ENCODE measurements at regions not wholly inside any gene's neighbourhood (a gene's known extent, or its start where the extent isn't known, plus 50 kb on each side); places are given as distances from the start of the nearest gene placed in this dataset.

DNA sequence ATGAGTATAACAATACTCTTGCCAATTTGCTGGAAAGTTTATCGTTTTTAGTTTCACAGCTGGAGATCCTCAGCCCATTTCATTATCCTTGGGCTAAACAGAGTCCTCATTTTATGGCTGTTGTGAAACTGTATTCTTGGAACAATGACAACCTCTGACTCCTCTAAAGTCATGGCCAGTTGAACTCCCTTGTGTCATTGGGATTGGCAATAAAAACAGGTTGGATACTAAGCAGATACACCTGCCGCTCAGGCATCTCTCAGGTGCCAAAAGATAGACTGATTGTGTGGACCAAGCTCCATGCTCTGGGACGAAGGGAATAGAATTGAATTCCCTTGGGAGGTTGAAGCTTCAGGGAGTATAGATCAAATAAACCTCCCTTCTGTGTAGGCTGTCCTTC is 182.2 kb downstream of the WDR11 start:
- no peak for FAIRE-seq

DNA sequence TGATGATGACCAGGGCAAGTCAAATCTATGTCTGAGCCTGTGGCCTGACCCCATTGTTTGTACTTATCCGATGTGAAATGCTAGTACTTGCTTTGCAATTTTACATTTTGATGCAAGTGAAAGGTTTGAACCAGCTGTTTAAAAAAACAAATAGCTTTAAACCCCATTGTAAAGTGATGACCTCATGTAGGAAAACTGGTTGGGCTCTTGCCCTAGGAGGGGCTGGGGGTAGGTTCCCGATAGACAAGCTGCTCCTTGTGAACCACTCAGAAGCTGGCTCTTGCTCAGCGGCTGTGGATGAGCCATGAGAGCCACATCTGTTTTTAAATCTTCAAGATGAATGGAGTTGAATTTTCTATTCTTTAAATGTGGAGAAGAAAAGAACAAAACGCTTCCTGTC is 185.3 kb downstream of the WDR11 start:
- FAIRE-seq: no peak

DNA sequence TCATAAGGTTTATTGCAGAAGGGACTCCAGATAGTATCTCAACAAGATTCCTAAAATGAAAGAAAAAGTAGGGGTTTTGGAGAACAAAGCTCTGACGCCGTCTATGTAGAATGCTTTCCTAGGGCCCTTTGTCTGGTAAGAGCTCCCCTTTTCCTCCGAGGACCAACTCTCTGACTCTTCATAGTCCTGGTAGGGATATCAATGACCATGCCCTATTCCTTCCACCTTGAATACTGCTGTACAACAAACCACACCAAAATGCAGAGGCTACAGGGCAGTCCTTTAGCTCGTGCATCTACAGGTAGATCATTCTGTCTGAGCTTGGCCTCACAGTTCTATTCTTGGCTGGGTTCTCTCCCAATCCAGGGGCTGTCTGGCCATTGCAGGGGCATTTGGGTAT is 190.3 kb downstream of the WDR11 start:
- no peak for FAIRE-seq

GRCh38 chr10:121041906-121042305 is 190.7 kb downstream of the WDR11 start:
- FAIRE-seq: no peak

- no peak for FAIRE-seq
Measured at GRCh38 chr10:121042342-121042741, 191.2 kb downstream of the WDR11 start.

- FAIRE-seq: no peak
Measured at GRCh38 chr10:121043124-121043849, 192.1 kb downstream of the WDR11 start.

DNA sequence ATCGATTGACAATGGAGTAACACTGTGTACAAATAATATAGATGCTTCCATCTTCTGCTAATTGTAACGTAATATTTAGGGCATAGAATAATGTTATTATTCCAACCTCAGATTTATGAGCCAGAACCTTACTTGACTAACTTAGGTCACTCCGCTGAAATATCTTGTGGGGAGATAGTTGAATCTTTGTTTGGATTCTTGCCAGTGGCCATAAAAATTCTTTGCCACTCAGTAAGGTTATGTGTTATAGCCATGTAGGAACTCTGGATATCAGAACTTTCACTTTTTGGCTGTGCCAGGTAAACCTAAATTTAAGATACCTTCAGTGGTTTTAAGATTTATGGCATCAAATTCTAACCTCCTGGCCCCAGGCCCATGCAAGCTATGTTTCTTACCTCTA is 197.6 kb downstream of the WDR11 start:
- no peak for FAIRE-seq

DNA sequence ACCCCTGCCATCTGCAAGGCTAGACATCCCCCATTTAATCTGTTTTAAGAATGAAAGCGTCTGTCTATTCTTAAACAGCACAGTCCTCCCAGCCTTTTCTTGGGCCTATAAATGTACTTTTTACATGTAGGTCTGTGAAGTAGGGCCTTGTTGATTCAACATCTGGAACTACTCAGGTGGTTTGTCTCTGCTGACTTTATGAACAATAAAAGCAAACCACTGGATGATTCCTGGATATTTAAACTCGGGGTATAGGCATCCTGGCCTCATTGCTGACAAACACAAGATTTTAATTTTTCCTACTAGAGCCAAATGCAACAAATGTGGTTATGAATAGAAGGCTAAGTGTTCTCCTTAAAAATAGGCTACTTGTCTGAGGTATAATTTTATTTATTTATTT is 198.3 kb downstream of the WDR11 start:
- FAIRE-seq: no peak

- no peak for FAIRE-seq
Measured at GRCh38 chr10:121049923-121050322, 198.8 kb downstream of the WDR11 start.

DNA sequence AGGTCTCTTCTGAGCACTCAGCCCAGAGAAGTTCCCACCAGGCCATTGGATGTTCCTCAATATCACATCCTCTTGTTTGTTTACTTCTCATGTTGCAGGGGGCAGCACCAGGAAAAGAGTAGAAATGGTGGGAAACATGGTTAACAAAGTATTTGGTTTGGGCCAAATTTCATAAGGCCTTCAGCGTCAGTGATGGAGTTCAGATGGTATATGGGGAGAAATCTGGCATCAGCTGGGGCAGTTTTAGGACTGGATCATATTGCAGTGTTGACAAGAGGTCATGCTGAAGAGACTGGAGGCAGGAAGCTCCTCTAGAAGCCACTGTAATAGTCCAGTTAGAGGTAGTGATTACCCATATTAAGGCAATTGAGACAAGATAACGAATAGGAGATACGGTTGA is 200.0 kb downstream of the WDR11 start:
- FAIRE-seq: no peak

GRCh38 chr10:121051696-121052279 is 200.6 kb downstream of the WDR11 start:
- FAIRE-seq: no peak

- FAIRE-seq: no peak
Measured at GRCh38 chr10:121053151-121053550, 202.0 kb downstream of the WDR11 start.

DNA sequence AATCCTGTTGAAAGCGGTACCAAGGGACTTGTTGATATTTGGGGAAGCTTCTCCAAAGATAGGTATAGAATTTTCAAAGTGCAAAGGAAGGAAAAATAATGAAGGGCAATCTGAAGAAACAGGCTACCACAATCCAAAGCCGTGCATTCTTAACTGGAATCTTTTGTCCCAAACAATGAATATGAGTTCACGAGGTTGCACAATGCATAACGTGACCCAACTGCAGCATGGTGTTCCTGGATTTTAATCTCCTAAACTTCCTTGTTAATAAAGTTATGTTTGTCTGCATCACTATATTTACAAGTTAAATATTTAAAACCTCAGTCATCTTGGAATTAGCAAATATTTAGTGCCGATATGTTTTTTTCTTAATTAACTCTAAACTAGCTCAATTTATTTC is 203.7 kb downstream of the WDR11 start:
- no peak for FAIRE-seq

DNA sequence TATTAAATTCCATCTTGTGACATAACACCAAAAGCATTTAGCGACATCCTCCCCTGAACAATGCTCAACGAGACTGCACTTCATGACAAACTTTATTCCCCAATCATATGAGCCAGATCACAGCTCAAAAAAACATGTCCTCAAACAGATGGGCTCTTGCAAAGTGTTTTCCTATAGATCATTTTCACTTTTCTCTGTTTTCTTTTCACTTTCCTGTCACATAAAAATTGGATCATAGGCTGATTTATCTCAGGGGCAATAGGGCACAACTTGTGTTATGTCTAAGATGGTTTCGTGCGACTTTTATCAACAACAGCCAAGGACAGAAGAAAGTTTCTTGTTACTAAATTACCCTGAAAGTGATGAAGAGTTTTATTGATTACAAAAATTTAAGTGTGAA is 206.1 kb downstream of the WDR11 start:
- FAIRE-seq: no peak

DNA sequence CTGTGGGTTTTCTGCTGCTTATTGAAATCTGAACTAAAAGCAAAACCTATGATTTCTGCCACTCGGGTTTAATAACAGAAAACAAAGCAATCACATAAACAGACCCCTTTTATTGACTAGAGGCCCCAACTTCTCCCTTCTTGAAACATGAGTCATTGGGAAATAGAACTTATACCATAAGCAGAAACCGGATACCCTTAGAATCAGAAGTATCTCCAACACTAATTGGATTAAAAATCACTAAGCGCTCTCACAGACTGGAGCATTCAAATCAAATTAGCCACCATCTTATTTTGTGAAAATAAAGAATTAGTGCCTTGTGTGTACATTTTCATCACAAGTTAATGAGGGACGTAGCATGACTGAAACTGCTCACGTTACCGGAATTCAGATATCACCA is 206.9 kb downstream of the WDR11 start:
- no peak for FAIRE-seq

- no peak for FAIRE-seq
Measured at GRCh38 chr10:121059351-121059750, 208.2 kb downstream of the WDR11 start.

DNA sequence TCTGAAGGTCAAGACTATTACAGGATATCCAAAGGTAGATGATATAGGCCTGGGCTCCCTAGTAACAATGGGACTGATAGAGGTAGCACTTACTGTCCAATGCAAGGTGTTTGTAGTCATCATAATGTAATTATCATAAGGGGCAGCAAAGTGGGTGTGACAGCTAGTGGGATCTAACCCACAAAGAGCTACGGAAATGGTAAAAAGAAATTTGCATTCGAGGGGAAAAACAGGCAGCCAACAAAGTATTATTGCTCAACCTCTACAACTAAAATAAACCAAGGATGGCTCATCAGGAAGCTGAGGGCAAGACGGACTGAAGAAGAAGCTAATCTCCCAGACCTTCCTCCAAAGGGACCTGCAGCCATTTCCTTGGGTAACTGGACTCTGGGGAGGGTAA is 211.0 kb downstream of the WDR11 start:
- FAIRE-seq: no peak

DNA sequence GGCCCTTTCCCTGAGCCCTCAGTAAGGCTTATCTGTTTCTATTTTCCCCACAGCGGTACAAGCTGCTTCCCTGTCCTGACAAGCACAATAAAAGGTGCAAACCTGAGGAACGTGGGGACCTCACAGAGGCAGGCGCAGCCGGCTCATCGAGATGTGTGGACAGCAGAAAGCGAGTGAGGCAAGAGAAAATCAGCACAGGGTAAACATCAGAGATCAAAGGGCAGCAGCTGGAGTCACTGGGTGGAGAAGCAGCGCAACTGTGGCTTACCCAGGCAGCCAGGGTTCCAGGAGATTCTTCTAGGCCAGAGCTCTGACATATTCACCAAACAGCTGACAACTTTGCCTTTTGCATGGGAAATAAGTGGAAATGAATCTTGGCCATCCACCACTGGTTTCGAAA is 212.6 kb downstream of the WDR11 start:
- no peak for FAIRE-seq

DNA sequence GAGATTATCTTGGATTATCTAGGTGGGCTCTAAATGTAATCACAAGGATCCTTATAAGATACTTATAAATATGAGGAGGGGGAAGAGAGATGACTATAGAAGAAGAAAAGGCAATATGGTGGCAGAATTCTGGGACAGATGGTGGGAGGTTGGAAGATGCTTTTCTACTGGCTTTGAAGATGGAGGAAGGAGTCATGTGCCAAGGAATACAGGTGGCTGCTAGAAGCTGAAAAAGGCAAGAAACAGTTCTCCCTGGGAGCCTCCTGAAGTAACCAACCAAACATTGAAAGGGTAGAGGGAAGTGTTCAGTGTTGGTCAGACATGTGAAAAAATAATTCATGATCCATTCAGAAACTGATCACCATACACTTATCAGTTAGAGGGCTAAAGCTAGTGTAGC is 213.3 kb downstream of the WDR11 start:
- no peak for FAIRE-seq

GRCh38 chr10:121065330-121065729 is 214.2 kb downstream of the WDR11 start:
- no peak for FAIRE-seq

- no peak for FAIRE-seq
Measured at GRCh38 chr10:121069061-121069850, 218.1 kb downstream of the WDR11 start.

DNA sequence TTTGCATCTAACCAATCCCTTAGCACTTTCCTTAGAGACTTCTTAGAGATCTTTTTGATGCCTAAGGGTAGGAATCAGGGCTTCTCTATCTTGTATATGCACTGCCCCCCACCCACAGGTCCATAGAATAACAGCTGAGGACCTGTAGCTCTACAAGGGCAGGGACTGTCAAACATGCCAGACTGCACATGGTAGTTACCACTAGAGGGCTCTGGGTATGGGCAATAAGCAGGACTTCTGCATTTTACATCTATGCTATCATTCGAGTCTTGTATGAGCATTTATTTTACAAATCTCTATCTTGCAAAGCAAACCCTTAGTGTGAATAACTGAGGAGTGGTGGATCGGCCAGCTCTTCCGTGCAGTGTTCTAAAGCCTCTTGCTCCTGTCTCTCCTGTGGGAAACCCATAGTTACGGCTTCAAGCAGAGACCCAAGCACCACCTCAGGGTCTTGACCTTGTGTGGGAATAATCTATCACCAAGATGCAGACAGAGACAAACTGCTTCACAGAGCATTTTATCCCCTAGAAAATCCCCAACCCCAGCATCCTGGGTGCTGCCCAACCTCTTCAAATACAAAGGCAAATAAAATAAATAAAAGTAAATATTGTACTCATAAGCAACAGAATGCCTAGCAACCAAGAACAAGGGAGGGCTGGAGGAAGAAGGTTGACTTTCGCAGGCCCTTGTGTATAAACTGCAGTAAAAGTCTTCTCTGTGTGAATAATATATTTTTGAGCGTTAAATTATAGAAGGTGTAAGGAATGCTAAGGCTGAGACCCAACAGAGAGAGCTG is 219.3 kb downstream of the WDR11 start:
- FAIRE-seq: no peak

DNA sequence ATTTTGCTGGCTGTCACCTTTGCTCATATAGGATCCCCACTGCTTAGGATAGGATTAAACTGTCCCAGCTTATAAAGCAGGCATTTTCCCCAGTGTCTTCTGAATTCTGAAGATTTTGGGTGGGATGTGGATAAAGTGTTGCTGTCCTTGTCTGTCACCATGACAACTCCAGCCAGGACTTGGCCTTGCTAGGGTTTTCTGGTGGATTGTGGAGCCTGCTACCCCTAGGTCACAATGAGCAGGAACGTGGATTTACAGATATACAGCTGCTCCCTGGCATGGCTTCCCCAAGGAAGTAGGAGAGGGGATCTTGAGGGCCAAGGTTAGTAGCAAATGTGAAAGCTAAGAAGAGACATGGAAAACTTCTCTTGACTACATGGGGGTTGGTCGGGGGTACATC is 220.7 kb downstream of the WDR11 start:
- FAIRE-seq: no peak
